GM18520 (cell line): ENCODE measurements at regions not wholly inside any gene's neighbourhood (a gene's known extent, or its start where the extent isn't known, plus 50 kb on each side); places are given as distances from the start of the nearest gene placed in this dataset.
A peak's percentile ranks its signal among the peaks of the same experiment; 100 is the strongest.
"Not testable (repeated sequence)": the region's sequence is repeated elsewhere in the genome, so short reads cannot be mapped to it uniquely, and the experiment has no call there.

Experiments used
- ATAC-seq: cut with Tn5 transposase; IDR thresholded peaks from one replicate; pipeline ENCODE4 v1.9.1; 2021; ENCODE audit not compliant: unreplicated experiment

DNA sequence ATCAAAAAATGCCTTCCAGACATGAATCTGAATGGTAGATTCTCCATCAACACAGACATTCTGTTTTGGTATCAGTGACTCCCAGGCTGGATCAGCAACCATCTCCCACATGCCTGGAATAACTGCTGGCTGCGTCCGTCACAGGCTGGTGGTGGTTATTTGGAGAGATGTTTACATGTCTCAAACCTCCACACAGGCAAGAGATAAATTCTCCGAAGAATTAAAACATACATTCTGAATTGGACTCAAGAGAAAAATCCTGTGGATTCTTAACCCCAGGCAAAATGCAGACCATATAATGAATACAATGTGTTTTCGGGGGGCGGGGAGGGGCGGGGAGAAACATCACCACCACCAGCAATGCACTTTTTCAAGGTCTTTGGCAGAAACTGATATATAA, 108.2 kb downstream of the THBS2 start:
- no peak for ATAC-seq

- no peak for ATAC-seq
Measured at GRCh38 chr6:169144356-169144755, 109.3 kb downstream of the THBS2 start.

- ATAC-seq = no peak
Measured at GRCh38 chr6:169142538-169142844, 111.2 kb downstream of the THBS2 start.

DNA sequence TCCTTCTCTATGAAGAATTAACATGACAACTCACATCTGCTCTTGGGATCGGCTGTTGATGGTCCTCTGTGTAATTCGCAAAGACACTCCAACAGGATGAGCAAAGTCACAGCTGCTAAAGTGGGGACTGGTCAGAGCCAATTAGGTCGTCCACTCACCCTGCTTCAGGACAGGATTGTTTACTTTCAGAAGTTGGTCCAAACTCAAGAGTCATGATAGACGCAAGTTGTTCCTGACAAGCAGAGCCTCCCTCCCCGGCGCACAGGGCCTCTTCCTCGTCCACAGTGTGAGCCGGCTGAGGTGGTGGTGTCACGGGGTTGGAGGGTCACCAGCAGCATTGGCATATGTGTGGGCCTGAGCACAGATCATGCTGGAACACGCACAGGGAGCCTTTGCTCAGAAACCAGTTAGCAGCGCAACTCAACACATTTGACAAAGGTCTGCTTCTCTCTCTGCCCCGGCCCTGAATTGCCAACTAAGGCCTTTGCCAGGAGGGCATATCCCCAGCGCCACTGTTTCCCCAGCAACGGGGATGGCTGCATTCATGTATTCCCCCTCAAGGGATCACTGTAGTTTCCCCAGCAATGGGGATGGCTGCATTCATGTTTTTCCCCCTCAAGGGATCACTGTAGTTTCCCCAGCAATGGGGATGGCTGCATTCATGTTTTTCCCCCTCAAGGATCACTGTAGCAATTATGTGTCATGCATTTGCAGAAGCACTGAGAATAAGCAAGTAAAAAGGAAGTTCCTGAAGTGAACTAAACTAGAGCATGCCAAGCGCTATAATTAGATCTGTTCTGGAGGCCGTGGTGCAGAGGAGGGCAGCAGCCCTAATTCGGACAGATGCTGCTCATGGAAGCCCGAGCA, 111.7 kb downstream of the THBS2 start:
- no peak for ATAC-seq

- ATAC-seq = no peak
Measured at GRCh38 chr6:169140986-169141495, 112.6 kb downstream of the THBS2 start.

DNA sequence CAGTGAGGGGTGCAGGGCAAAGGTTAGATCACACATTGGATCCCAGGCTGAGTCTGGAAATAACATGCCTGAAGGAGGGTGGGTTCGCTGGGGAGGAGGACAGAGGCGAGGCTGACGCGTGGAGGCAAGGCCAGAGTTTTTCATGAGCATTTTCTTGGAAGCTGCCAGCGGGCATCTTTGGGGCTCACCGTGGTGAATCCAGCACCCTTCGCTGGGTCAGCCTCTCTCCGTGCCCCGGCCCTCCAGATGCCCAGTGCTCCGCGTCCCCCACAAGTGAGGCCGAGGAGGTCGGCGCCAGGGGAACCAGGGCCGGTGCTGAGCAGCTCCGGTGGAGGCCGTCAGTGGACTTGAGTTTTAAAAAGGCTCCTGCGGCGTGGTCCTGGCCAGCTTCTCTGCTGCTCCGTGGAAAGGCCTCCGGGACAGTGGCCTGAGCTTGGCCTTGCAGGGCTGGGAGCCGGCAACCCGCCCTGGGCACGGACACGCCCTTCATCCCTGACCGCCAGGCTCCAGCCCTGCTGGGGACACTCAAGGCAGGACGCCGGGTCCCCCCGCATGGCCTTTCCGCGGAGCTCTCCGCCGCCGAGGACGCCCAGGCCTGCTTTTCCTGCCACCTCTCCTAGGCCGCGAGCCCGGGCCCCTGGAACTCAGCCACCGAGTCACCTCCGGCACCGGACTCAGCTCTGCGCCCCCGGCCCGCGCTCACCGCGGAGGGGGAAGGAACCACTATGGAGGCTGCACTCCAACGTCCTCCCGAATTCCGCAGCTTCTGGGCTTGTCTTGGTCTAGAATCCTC, 114.3 kb downstream of the THBS2 start:
- ATAC-seq = no peak

DNA sequence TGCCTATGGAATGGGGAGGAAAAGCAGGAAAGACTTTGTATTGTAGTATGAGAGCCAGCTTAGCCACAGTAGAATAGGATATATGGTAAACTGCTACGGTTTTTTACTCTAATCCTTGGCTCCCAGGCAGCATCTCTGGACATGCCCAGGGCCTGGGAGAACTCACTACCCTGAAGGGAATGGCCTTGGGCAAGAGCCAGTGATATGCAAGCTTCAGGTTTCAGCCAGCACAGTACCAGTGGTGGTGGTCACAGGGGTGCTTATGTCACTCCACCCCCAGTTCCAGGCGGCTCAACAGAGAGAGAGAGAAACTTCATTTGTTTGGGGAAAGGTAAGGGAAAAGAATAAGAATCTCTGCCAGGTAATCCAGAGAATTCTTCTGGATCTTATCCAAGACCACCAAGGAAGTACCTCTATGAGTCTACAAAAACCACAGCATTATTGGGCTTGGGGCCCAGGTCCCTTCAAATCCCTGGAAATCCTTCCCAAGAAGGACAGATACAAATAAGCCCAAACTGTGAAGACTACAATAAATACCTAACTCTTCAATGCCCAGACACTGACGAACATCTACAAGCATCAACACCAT, 121.2 kb downstream of the THBS2 start:
- no peak for ATAC-seq

DNA sequence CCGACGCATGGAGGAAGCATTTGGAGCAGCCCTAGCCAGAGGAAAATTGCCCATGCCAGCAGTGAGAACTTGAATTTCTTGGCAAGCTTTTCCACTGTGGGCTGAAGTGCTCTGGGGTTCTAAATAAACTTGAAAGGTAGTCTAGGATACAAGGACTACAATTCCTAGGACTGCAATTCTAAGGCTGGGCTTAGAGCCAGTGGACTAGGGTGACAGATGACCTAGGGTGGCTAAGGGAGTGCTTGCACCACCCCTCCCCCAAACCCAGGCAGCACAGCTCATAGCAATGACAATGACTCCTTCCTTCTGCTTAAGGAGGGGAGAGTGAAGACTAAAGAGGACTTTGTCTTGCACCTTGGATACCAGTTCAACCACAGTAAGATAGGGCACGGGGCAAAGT, 122.3 kb downstream of the THBS2 start:
- no peak for ATAC-seq

DNA sequence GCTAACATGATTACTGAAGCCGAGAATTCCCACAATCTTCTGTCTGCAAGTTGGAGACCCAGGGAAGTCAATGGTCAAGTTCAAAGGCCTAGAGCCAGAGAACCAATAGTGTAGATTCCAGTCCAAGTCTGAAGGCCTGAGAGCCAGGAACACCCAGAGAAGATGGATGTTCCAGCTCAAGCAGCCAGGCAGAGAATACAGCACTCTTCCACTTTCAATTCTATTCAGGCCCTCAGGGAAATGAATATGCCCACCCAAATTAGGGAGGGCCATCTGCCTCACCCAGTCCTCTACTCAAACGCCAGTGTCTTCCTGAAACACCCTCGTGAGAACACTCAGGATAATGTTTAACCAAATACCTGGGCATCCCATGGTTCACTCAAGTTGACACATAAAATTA, 123.5 kb downstream of the THBS2 start:
- no peak for ATAC-seq

GRCh38 chr6:169121013-169121412, 132.6 kb downstream of the THBS2 start:
- ATAC-seq = no peak

- ATAC-seq = no peak
Measured at GRCh38 chr6:169119669-169120068, 134.0 kb downstream of the THBS2 start.

GRCh38 chr6:169118346-169118830, 135.3 kb downstream of the THBS2 start:
- no peak for ATAC-seq

- ATAC-seq = no peak
Measured at GRCh38 chr6:169117663-169118062, 136.0 kb downstream of the THBS2 start.

- ATAC-seq = no peak
Measured at GRCh38 chr6:169115632-169116031, 138.0 kb downstream of the THBS2 start.

DNA sequence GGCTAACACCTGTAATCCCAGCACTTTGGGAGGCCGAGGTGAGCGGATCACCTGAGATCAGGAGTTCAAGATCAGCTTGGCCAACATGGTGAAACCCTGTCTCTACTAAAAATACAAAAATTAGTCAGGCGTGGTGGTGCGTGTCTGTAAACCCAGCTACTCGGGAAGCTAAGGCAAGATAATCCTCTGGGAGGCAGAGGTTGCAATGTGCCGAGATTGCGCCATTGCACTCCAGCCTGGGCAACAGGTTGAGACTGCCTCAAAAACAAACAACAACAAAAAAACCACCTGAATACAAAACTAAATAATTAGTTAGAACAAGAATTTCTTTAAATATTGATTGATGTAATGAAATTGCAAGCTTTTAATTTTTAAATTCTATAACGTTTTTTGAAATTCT, 139.0 kb downstream of the THBS2 start:
- ATAC-seq = not testable (repeated sequence)

DNA sequence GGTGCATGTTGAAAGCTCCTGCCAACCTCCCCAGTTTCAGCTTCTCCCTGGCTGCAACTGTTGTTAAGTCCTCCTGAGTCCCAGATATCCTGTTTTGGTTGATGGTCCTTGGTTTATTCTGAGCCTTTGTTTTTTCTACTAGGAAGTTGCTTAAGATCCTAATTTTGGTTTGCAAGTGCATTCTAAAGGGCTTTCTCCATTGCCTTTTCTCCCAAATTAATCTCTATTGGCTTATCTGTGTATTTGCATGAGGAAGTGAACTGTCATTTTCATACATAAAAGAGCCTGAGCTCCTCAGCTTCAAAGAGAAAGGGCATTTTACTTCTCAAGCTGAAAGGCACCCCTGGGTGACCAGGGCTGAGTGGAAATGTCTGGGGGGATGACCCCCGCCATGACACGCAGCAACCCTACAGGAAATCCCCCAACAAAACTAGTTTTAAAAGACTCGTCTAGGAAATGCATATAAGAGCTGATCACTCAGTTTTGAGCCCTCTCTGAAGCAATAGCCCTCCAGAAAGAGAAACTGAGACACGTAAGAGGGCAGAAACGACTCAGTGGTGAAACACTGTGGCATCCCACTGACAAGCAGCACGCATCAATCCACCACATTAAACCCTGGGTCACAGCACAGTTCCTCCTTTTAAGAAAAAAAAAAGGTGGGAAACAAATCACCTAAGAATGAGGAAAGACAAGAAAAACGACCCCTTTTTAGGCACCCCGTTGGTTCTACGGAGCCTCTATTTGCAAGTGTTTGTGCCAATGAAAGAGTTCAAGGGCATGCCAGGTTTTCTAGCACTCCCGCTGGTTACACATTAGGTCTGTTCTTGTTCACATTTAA, 140.9 kb downstream of the THBS2 start:
- peak; percentile 81 for ATAC-seq

DNA sequence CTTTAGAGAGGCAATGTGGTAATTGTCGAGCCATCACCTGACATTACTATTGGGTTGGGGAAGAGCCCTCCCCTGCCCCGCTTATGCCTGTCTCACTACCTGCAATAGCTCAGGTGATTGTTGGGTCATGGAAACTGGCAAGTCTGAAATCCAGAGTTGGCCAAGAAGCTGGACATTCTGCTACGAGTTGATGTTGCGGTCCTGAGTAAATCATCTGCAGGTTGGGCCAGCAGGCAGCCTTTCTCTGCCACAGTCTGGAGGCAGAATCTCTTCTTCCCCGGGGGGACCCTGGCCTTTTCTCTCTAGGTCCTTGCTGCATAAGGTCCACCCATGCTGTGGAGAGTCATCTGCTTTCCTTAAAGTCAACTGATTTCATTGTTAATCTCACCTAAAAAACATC, 142.4 kb downstream of the THBS2 start:
- ATAC-seq = no peak

DNA sequence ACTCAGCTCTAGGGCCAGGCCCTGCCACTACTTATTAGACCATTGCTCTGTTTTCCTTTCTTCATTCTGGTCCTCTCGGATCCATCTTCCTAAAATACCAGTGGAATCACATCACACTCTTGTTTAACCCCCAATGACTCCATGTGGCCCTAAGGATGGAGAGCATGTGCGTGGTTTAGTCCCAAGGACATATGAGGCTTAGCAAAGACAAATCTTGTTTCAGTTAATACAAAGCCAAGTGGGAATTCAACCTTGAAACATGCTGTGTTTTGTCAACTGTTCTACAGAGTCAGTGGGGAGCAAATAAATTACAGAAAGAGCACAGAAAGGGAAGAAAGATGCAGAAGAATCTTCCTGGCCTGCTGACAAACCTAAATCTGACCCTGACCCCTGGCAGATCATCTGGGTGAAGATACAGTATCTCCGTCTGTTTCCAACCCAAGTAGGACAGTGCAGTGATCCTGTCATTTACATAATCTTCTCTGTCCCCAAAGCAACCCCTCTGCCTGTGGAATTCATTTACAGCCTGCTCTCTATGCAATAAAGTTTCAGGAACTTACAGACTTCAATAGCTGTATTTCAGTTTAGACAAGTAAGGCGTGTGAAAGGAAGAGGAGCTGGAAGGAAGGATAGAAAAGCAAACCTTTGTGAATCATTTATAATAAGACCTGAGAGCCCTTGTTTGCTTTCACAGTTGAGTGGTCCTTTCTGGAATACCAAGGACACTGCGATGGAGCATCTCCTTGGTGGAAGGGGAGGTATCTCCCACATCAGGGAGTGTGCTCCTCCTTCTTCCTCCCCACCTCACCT, 144.0 kb downstream of the THBS2 start:
- no peak for ATAC-seq

DNA sequence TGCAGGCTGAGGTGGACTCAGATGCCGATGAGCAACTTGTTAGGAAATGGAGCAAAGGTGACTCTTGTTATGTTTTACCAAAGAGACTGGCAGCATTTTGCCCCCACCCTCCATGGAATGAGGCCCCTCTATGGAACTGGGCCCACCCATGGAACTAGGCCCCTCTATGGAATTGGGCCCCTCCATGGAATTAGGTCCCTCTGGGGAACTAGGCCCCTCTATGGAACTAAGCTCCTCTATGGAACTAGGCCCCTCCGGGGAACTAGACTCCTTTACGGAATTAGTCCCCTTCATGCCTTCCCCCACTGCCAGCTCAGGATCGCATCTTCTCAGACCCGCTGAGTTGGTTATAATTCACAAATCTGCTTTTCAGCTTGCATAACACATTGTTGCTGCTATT, 144.9 kb downstream of the THBS2 start:
- ATAC-seq = no peak

- ATAC-seq = no peak
Measured at GRCh38 chr6:169106176-169106575, 147.5 kb downstream of the THBS2 start.
